ENCODE measurements at regions not wholly inside any gene's neighbourhood (a gene's known extent, or its start where the extent isn't known, plus 50 kb on each side); places are given as distances from the start of the nearest gene placed in this dataset.

DNA sequence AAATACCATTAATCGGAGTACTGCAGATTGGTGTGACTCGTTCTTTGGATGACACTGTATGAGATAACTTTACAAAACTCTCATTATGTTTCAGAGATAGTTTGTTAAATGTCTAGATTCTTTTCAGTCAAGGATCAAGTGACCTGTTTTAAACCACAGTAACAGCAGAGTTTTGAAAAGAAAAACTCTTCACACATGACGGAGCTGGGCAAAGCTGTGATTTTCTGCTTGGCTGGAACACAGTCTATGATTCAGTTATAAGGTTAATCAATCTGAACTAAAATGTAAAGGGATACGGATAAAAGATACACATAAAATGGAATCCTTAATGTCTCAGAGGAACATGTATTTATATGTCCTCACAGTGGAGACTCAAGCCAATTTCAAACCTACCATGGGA is 573.2 kb downstream of the PRKD1 start:
- WGBS, 3 donors = 60 to 73% (median 68%) methylated on average over 4 of the region's 4 CpGs
- TF ChIP-seq, protein P1, sequence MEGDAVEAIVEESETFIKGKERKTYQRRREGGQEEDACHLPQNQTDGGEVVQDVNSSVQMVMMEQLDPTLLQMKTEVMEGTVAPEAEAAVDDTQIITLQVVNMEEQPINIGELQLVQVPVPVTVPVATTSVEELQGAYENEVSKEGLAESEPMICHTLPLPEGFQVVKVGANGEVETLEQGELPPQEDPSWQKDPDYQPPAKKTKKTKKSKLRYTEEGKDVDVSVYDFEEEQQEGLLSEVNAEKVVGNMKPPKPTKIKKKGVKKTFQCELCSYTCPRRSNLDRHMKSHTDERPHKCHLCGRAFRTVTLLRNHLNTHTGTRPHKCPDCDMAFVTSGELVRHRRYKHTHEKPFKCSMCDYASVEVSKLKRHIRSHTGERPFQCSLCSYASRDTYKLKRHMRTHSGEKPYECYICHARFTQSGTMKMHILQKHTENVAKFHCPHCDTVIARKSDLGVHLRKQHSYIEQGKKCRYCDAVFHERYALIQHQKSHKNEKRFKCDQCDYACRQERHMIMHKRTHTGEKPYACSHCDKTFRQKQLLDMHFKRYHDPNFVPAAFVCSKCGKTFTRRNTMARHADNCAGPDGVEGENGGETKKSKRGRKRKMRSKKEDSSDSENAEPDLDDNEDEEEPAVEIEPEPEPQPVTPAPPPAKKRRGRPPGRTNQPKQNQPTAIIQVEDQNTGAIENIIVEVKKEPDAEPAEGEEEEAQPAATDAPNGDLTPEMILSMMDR (IDR thresholded peaks at IDR 0.05) = no peak
- TF ChIP-seq EP300 (IDR thresholded peaks at IDR 0.05) = no peak
- TF ChIP-seq POLR2A (IDR thresholded peaks at IDR 0.05) = no peak
- Histone ChIP-seq H3K36me3 (no peaks in the 10 kb centered on the region), H3K9me3 (no peaks in the 10 kb centered on the region), H3K4me3 (no peak overlapping the region), H3K27me3 (no peaks in the 10 kb centered on the region), H3K4me1 (ENCODE audit: insufficient read depth) (no peaks in the 10 kb centered on the region), H3K27ac (no peak overlapping the region)
- no peak for DNase-seq
- intact Hi-C loops (cut with DNase I) = no loop called here

DNA sequence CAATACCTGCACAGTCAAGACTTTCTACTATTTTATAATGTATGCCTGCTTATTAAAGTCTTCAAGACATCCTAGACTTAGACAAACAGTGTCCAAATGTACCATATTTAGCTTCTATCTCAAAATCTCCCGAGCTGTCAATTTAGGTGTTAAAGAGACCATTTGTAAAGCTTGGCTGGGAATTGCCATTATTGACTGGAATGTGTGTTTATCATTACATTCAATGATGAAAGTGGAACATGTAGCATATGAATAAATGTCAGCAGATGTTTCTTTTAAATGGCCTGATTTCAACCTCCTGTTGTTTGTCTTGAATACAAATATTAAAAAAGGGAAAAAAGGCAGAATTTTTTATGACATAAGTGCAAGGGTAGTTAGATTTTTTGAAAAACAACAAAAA is 572.3 kb downstream of the PRKD1 start:
- DNase-seq = no peak
- Histone ChIP-seq H3K4me3 (no peak overlapping the region), H3K9me3 (no peaks in the 10 kb centered on the region), H3K36me3 (no peaks in the 10 kb centered on the region), H3K4me1 (ENCODE audit: insufficient read depth) (no peaks in the 10 kb centered on the region), H3K27me3 (no peaks in the 10 kb centered on the region), H3K27ac (no peak overlapping the region)
- TF ChIP-seq POLR2A (IDR thresholded peaks at IDR 0.05) (no peak), EP300 (IDR thresholded peaks at IDR 0.05) (no peak)
- TF ChIP-seq, protein P1 (IDR thresholded peaks at IDR 0.05) = no peak
- intact Hi-C loops (cut with DNase I) = no loop called here
- 54 to 75% (median 56%) methylated on average over 1 of the region's 1 CpG for WGBS, 3 donors

DNA sequence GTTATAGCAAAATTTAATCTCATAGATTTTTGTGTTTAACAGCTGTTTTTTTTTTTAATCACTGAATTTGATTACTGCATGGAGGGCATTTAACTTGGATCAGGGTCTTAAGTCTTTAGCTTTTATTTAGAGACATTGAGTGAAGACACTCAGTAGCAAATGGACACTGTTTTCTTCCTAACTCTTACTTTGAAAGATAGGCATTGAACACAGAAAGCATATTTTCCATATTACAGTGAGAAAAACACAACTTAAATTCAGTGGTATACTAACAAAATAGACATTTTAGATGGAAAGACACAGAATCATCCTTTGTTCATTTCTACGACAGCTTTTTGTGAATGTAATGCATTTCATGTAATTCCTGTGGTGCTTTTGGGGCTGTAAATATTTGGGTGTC is 571.8 kb downstream of the PRKD1 start:
- H3K4me1 ChIP-seq (ENCODE audit: insufficient read depth) = no peaks in the 10 kb centered on the region
- H3K36me3 ChIP-seq = no peaks in the 10 kb centered on the region
- TF ChIP-seq EP300 (IDR thresholded peaks at IDR 0.05) = no peak
- TF ChIP-seq, protein P1 (IDR thresholded peaks at IDR 0.05) = no peak
- TF ChIP-seq POLR2A (IDR thresholded peaks at IDR 0.05) = no peak
- WGBS, 3 donors = 90 to 96% (median 93%) methylated on average over 1 of the region's 1 CpG
- no peaks in the 10 kb centered on the region for H3K9me3 ChIP-seq
- no peak overlapping the region for H3K4me3 ChIP-seq
- H3K27ac ChIP-seq = no peak overlapping the region
- intact Hi-C loops (cut with DNase I) = no loop called here
- H3K27me3 ChIP-seq = no peaks in the 10 kb centered on the region
- DNase-seq = no peak

DNA sequence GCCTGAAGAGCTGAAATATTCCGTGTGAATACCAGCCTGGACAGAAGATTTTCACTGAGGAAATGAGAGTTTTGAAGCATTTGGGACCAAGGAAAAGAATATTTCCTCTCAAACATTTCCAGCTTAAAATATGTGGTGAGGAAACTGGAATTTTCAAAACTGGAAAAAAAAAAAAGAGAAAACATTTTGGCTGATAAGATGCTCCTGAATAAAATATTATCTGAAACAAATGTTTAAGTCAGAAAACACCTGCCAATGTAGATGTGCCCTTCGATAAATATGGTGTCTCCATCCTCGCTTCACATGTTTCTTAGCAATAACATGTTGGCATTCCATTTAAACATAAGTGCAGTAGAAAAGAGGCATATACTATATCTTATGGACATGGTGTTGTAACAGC is 567.0 kb downstream of the PRKD1 start:
- Histone ChIP-seq H3K4me1 (ENCODE audit: insufficient read depth) (no peaks in the 10 kb centered on the region), H3K27ac (no peak overlapping the region), H3K27me3 (no peaks in the 10 kb centered on the region), H3K9me3 (no peaks in the 10 kb centered on the region), H3K36me3 (no peaks in the 10 kb centered on the region), H3K4me3 (no peak overlapping the region)
- WGBS, 3 donors = 65 to 75% (median 67%) methylated on average over 3 of the region's 3 CpGs
- intact Hi-C loops (cut with DNase I) = no loop called here
- no peak for DNase-seq
- TF ChIP-seq EP300 (IDR thresholded peaks at IDR 0.05) (no peak), POLR2A (IDR thresholded peaks at IDR 0.05) (no peak)
- TF ChIP-seq, protein P1 (IDR thresholded peaks at IDR 0.05) = no peak

DNA sequence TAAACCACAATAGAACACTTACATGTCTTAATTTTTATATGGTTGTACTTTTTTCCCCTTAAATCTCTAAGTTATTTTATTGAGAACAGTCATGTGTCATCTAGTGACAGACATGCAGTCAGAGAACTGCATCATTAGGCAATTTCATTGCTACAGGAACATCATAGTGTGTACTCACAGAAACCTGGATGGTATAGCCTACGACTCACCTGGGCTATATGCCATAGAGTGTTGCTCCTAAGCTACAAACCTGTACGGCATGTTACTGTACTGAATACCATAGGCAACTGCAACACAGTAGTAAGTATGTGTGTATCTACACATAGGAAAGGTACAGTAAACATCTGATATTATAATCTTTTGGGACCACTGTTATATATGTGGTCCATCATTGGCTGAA is 557.6 kb downstream of the PRKD1 start:
- no peak for DNase-seq
- H3K27ac ChIP-seq = no peak overlapping the region
- no peaks in the 10 kb centered on the region for H3K4me1 ChIP-seq (ENCODE audit: insufficient read depth)

More for the DNA sequence above, 557.6 kb downstream of the PRKD1 start:
- intact Hi-C loops (cut with DNase I) = no loop called here
- H3K4me3 ChIP-seq = no peak overlapping the region
- WGBS, 3 donors = 84 to 98% (median 88%) methylated on average over 2 of the region's 2 CpGs
- no peaks in the 10 kb centered on the region for H3K27me3 ChIP-seq
- no peak for TF ChIP-seq EP300 (IDR thresholded peaks at IDR 0.05)
- TF ChIP-seq POLR2A (IDR thresholded peaks at IDR 0.05) = no peak
- TF ChIP-seq, protein P1 (IDR thresholded peaks at IDR 0.05) = no peak
- no peaks in the 10 kb centered on the region for H3K36me3 ChIP-seq
- H3K9me3 ChIP-seq = no peaks in the 10 kb centered on the region
